ENCODE measurements at regions not wholly inside any gene's neighbourhood (a gene's known extent, or its start where the extent isn't known, plus 50 kb on each side); places are given as distances from the start of the nearest gene placed in this dataset.

DNA sequence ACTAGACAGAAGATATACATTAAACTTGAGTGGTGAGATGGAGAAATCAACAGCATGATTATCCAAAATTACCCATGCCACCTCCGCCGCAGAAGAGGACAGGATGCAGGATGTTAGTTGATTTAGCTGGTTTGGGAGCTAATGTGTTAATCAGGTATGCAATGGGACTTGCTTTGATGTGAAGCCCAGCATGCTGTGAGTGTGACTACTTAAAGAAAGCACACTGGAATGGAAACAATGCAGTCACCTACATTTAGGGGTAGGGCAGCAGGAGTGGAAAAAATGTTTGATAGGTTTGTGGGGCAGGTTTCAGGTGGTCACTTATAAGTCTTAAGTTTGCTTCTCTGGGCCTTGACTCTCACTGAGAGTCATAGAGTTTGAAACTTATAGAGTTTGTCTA is 170.0 kb upstream of the DAAM1 start:
- H3K4me2 ChIP-seq (ENCODE audit: insufficient read depth, low read length): no peak overlapping the region
- no peak for TF ChIP-seq GATA2 (IDR thresholded peaks at IDR 0.05; ENCODE audit: insufficient read depth, insufficient read length, low read depth, low read length)
- TF ChIP-seq MYC (IDR thresholded peaks at IDR 0.05; ENCODE audit: low read depth, low read length): no peak
- TF ChIP-seq POLR2A (IDR thresholded peaks at IDR 0.05; ENCODE audit: low read depth, low read length): no peak
- no peak for TF ChIP-seq JUN (IDR thresholded peaks at IDR 0.05; ENCODE audit: borderline replicate concordance, insufficient read depth, insufficient read length, low read depth)
- TF ChIP-seq CTCF (IDR thresholded peaks at IDR 0.05; ENCODE audit: extremely low read depth in 1 of 2, insufficient read depth in 1 of 2, low read depth in 1 of 2, low read length in 2 of 2): no peak
- no peak for TF ChIP-seq FOS (IDR thresholded peaks at IDR 0.05; ENCODE audit: borderline replicate concordance, insufficient read depth, low read length)
- TF ChIP-seq EZH2 (IDR thresholded peaks at IDR 0.05; ENCODE audit: borderline replicate concordance, low read depth, low read length, severe bottlenecking): no peak
- no peak for TF ChIP-seq POLR2AphosphoS5 (IDR thresholded peaks at IDR 0.05; ENCODE audit: insufficient read depth, low read depth, low read length)
- TF ChIP-seq MAX (IDR thresholded peaks at IDR 0.05; ENCODE audit: insufficient read depth, insufficient read length): no peak
- H3K79me2 ChIP-seq (ENCODE audit: control insufficient read depth, insufficient read depth, low read length): no peaks in the 10 kb centered on the region
- no peak overlapping the region for H3K9ac ChIP-seq (replicated peaks; ENCODE audit: extremely low read depth, insufficient read depth, low read length)
- H3K27me3 ChIP-seq (ENCODE audit: control insufficient read depth in 2 of 2, insufficient read depth in 2 of 2, low read length in 2 of 2): peaks cover 9 to 10% of the 10 kb centered on the region in 2 experiments
- BruUV-seq (replicated peaks): no TSS peak
- intact Hi-C loops (cut with micrococcal nuclease) (no loop called here), dilution Hi-C loops (cut with MboI; ENCODE audit: extremely low pct_ligation_motif_present, low sequenced_read_pairs) (no loop called here)
- FAIRE-seq: no peak
- no peaks in the 10 kb centered on the region for H3K36me3 ChIP-seq (ENCODE audit: control insufficient read depth in 2 of 2, extremely low read depth in 1 of 2, insufficient read depth in 2 of 2, low read length in 2 of 2)
- H2AFZ ChIP-seq (ENCODE audit: low read depth, low read length): no peak overlapping the region
- no peaks in the 10 kb centered on the region for H3K4me1 ChIP-seq (ENCODE audit: control insufficient read depth, extremely low read depth, insufficient read depth, low read length)
- ChIA-PET POLR2A (no interaction called here), CTCF (interaction anchor here (0.7 to 1.5 kb wide), 4 partner anchors 10 to 517 kb away, joined by 3 to 29 read pairs (median 3); no protein-coding TSS in a partner anchor)
- H3K9me3 ChIP-seq (replicated peaks; ENCODE audit: control insufficient read depth, insufficient read depth, low read length): no peaks in the 10 kb centered on the region
- no peak for DNase-seq (ENCODE audit: low read depth, low spot score)
- no peak overlapping the region for H3K27ac ChIP-seq (ENCODE audit: insufficient read depth, low read depth, low read length)
- no peak overlapping the region for H3K4me3 ChIP-seq (replicated peaks in 1 of 3; ENCODE audit: insufficient read depth in 1 of 3, low read depth in 1 of 3, low read length in 3 of 3)
- H3K9me1 ChIP-seq (replicated peaks; ENCODE audit: control insufficient read depth, extremely low read depth, insufficient read depth, low read length): no peaks in the 10 kb centered on the region
- no peaks in the 10 kb centered on the region for H4K20me1 ChIP-seq (replicated peaks; ENCODE audit: control insufficient read depth, extremely low read depth, insufficient read depth, low read length)
